Ovary (tissue), 7 donors: ENCODE measurements at regions not wholly inside any gene's neighbourhood (a gene's known extent, or its start where the extent isn't known, plus 50 kb on each side); places are given as distances from the start of the nearest gene placed in this dataset.

Source experiments
- DNase-seq, 5 donors: peaks; one replicate each; pipeline ENCODE4 v3.0.0-alpha.2; 2019 to 2020
- H3K27ac ChIP-seq, 2 donors: fragments of 200-600 bp; one replicate each; pipeline versions ENCODE4 v1.5.1 to v1.8.0; 2019 to 2022
- H3K27me3 ChIP-seq: fragments of 200-600 bp; one replicate; pipeline ENCODE4 v1.8.0; 2022
- H3K36me3 ChIP-seq: fragments of 200-600 bp; sonication (generic); one replicate; pipeline ENCODE4 v1.5.1; 2019
- H3K4me1 ChIP-seq: one replicate; pipeline ENCODE4 v1.8.1; 2013; ENCODE audit warnings: mild to moderate bottlenecking, moderate library complexity; ENCODE audit not compliant: insufficient read depth
- H3K4me3 ChIP-seq: fragments of 200-600 bp; sonication (generic); one replicate; pipeline ENCODE4 v1.5.1; 2017
- H3K9me3 ChIP-seq, 2 donors: fragments of 200-600 bp in 1 of 2; sonication (generic) in 1 of 2; one replicate each; pipeline versions ENCODE4 v1.5.1 to v1.8.1; 2013 to 2019; ENCODE audit warnings: mild to moderate bottlenecking in 1 of 2, moderate library complexity in 1 of 2
- EP300 ChIP-seq: sonication (generic); formaldehyde crosslinking; IDR thresholded peaks from one replicate; pipeline ENCODE4 v1.6.1; 2017; ENCODE audit warnings: antibody characterized with exemption
- POLR2A ChIP-seq: fragments of 450-650 bp; IDR thresholded peaks from one replicate; pipeline ENCODE4 v1.6.1; 2017; ENCODE audit warnings: antibody characterized with exemption, mild to moderate bottlenecking, moderate library complexity
- WGBS, 3 donors: extraction: QIAGEN DNeasy Blood & Tissue Kit in 1 of 3; methylation state at CpG; one replicate each; pipeline versions ENCODE4 v1.1.5 to v1.1.7; 2013 to 2017; 5-methylcytosine and 5-hydroxymethylcytosine counted together
- intact Hi-C, 4 donors: fragments of 100-400 bp; cut with DNase I; formaldehyde crosslinking; loops; one replicate each; pipeline versions ENCODE4 v1.11.0 to v1.15.1; 2022 to 2023
- TF ChIP-seq, protein P1 (sequence below), 3 donors: fragments of 450-650 bp in 2 of 3; fragments of 200-600 bp in 1 of 3; IDR thresholded peaks; one replicate each; pipeline versions ENCODE4 v1.5.1 to v1.8.0; 2016 to 2022; ENCODE audit warnings: antibody characterized with exemption in 3 of 3, mild to moderate bottlenecking in 1 of 3
- donor health status: DM: no; HTN: no; CAD: no; lungs with moderate emphysema.
- donor health status: DM: no; HTN: no; CAD: no.
- donor health status: Bipolar disorder and iron deficiency.
- donor health status: DM: no; HTN: no; CAD: no.
- donor health status: DM: yes; HTN: yes; CAD: no.

GRCh38 chr4:152209772-152210493, 326.0 kb downstream of the FBXW7 start:
- Histone ChIP-seq H3K9me3 (no peaks in the 10 kb centered on the region), H3K27ac (no peak overlapping the region), H3K36me3 (no peaks in the 10 kb centered on the region), H3K4me3 (no peak overlapping the region), H3K27me3 (no peaks in the 10 kb centered on the region), H3K4me1 (no peaks in the 10 kb centered on the region)
- no peak for DNase-seq
- TF ChIP-seq POLR2A (no peak), EP300 (no peak)
- TF ChIP-seq, protein P1, sequence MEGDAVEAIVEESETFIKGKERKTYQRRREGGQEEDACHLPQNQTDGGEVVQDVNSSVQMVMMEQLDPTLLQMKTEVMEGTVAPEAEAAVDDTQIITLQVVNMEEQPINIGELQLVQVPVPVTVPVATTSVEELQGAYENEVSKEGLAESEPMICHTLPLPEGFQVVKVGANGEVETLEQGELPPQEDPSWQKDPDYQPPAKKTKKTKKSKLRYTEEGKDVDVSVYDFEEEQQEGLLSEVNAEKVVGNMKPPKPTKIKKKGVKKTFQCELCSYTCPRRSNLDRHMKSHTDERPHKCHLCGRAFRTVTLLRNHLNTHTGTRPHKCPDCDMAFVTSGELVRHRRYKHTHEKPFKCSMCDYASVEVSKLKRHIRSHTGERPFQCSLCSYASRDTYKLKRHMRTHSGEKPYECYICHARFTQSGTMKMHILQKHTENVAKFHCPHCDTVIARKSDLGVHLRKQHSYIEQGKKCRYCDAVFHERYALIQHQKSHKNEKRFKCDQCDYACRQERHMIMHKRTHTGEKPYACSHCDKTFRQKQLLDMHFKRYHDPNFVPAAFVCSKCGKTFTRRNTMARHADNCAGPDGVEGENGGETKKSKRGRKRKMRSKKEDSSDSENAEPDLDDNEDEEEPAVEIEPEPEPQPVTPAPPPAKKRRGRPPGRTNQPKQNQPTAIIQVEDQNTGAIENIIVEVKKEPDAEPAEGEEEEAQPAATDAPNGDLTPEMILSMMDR (IDR thresholded peaks at IDR 0.05): no peak
- WGBS, 3 donors: 58 to 72% (median 62%) methylated on average over 4 of the region's 4 CpGs
- intact Hi-C loops: no loop called here

GRCh38 chr4:152207378-152207720, 328.5 kb downstream of the FBXW7 start:
- TF ChIP-seq, protein P1 (IDR thresholded peaks at IDR 0.05): no peak
- TF ChIP-seq POLR2A: no peak
- no peak overlapping the region for H3K4me3 ChIP-seq
- 18 to 24% (median 24%) methylated on average over 2 of the region's 2 CpGs for WGBS, 3 donors
- intact Hi-C loops: no loop called here
- H3K9me3 ChIP-seq: no peaks in the 10 kb centered on the region
- H3K27ac ChIP-seq: no peak overlapping the region
- H3K4me1 ChIP-seq: no peaks in the 10 kb centered on the region
- no peaks in the 10 kb centered on the region for H3K27me3 ChIP-seq
- no peaks in the 10 kb centered on the region for H3K36me3 ChIP-seq
- DNase-seq: no peak

- TF ChIP-seq POLR2A (no peak), EP300 (no peak)
- TF ChIP-seq, protein P1 (IDR thresholded peaks at IDR 0.05): no peak
- Histone ChIP-seq H3K4me3 (no peak overlapping the region), H3K4me1 (no peaks in the 10 kb centered on the region), H3K9me3 (no peaks in the 10 kb centered on the region), H3K27ac (no peak overlapping the region), H3K36me3 (no peaks in the 10 kb centered on the region), H3K27me3 (no peaks in the 10 kb centered on the region)
- DNase-seq: no peak
- intact Hi-C loops: no loop called here
- WGBS, 3 donors: 64 to 74% (median 69%) methylated on average over 8 of the region's 8 CpGs
These were observed 329.1 kb downstream of the FBXW7 start for GRCh38 chr4:152206646-152207377.

DNA sequence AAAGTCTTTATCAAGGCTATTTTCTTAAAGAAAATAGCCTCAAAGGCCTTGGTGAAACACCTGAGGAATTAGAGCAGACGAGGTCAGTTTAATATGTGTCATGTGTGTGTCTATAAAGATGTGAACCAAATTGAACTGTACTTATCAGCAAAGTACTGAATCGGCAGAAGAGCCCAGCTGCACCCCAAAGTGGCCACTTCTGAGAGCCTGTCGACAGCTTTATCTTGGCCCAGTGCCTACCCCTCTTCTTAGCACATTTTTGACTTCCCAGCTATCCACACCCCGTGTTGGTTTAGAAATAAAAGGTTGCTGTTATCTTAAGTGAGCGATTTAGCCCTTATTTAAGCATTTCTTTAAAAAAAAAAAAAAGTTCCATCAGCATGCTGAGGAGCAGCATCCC, 329.7 kb downstream of the FBXW7 start:
- intact Hi-C loops: no loop called here
- WGBS, 3 donors: 15 to 28% (median 23%) methylated on average over 5 of the region's 5 CpGs
- Histone ChIP-seq H3K4me3 (no peak overlapping the region), H3K27ac (no peak overlapping the region), H3K27me3 (no peaks in the 10 kb centered on the region), H3K4me1 (no peaks in the 10 kb centered on the region), H3K36me3 (no peaks in the 10 kb centered on the region), H3K9me3 (no peaks in the 10 kb centered on the region)
- TF ChIP-seq POLR2A (no peak), EP300 (no peak)
- TF ChIP-seq, protein P1 (IDR thresholded peaks at IDR 0.05): no peak
- DNase-seq: no peak
